CD14-positive monocyte (primary cell): ENCODE measurements at regions not wholly inside any gene's neighbourhood (a gene's known extent, or its start where the extent isn't known, plus 50 kb on each side); places are given as distances from the start of the nearest gene placed in this dataset.

ENCODE experiments used
- DNase-seq, 3 donors: peaks; one replicate each; pipeline ENCODE4 v3.0.0-alpha.2; 2011 to 2022
- H2AFZ ChIP-seq: 2 replicates; pipeline ENCODE4 v1.6.0; 2012; ENCODE audit warnings: mild to moderate bottlenecking, low read depth, low read length, inconsistent platforms; ENCODE audit not compliant: insufficient read depth, poor library complexity, severe bottlenecking
- H3K27ac ChIP-seq, 2 donors: 1 replicate in 1 of 2; 2 replicates in 1 of 2; pipeline ENCODE4 v1.5.1; 2012 to 2013; ENCODE audit warnings: low read length in 2 of 2, control low read depth in 1 of 2, inconsistent platforms in 1 of 2, low read depth in 1 of 2, mild to moderate bottlenecking in 1 of 2
- H3K27me3 ChIP-seq, 2 donors: one replicate each; pipeline versions ENCODE4 v1.6.0 to v1.6.1; 2011 to 2013; ENCODE audit warnings: low read length in 2 of 2; ENCODE audit not compliant: control insufficient read depth in 2 of 2, insufficient read depth in 2 of 2
- H3K36me3 ChIP-seq, 2 donors: replicated peaks in 1 of 2; 1 replicate in 1 of 2; 2 replicates in 1 of 2; pipeline versions ENCODE4 v1.5.1 to v1.6.1; 2012 to 2013; ENCODE audit warnings: low read length in 2 of 2, control low read depth in 1 of 2, inconsistent platforms in 1 of 2, mild to moderate bottlenecking in 1 of 2; ENCODE audit not compliant: insufficient read depth in 2 of 2, control insufficient read depth in 1 of 2
- H3K4me1 ChIP-seq, 2 donors: 1 replicate in 1 of 2; 2 replicates in 1 of 2; pipeline versions ENCODE4 v1.5.1 to v1.6.1; 2012 to 2013; ENCODE audit warnings: low read length in 2 of 2, control low read depth in 1 of 2, inconsistent platforms in 1 of 2, mild to moderate bottlenecking in 1 of 2, moderate library complexity in 1 of 2; ENCODE audit not compliant: insufficient read depth in 2 of 2, control insufficient read depth in 1 of 2
- H3K4me2 ChIP-seq: replicated peaks from 2 replicates; pipeline ENCODE3; 2012; ENCODE audit warnings: low read length, moderate library complexity, mild to moderate bottlenecking; ENCODE audit not compliant: poor library complexity, severe bottlenecking; ENCODE audit errors: extremely low read depth
- H3K4me3 ChIP-seq, 3 experiments: fragments of 200-600 bp in 1 of 3; sonication (generic) in 1 of 3; replicated peaks in 1 of 3; 1 replicate in 2 of 3; 2 replicates in 1 of 3; pipeline ENCODE4 v1.5.1; 2011 to 2013; ENCODE audit warnings: low read length in 3 of 3, mild to moderate bottlenecking in 3 of 3, control low read depth in 2 of 3, low read depth in 2 of 3, inconsistent platforms in 1 of 3, moderate library complexity in 1 of 3
- H3K79me2 ChIP-seq: 2 replicates; pipeline ENCODE4 v1.6.0; 2012; ENCODE audit warnings: mild to moderate bottlenecking, control low read depth, inconsistent platforms, low read length, moderate library complexity; ENCODE audit not compliant: insufficient read depth
- H3K9ac ChIP-seq: 2 replicates; pipeline ENCODE4 v1.6.0; 2017; ENCODE audit warnings: low read length, mild to moderate bottlenecking; ENCODE audit not compliant: insufficient read depth, poor library complexity, severe bottlenecking
- H3K9me3 ChIP-seq, 2 donors: replicated peaks in 1 of 2; 1 replicate in 1 of 2; 2 replicates in 1 of 2; pipeline versions ENCODE4 v1.5.1 to v1.6.1; 2012 to 2013; ENCODE audit warnings: low read length in 2 of 2, control low read depth in 1 of 2; ENCODE audit not compliant: control insufficient read depth in 1 of 2, insufficient read depth in 1 of 2
- H4K20me1 ChIP-seq: 2 replicates; pipeline ENCODE4 v1.6.0; 2012; ENCODE audit warnings: mild to moderate bottlenecking, low read length, control low read depth, moderate library complexity; ENCODE audit not compliant: insufficient read depth
- H3K27ac Mint-ChIP-seq, 7 donors: one replicate each; pipeline ENCODE4 v1.8.0; 2020; ENCODE audit warnings: mild to moderate bottlenecking in 7 of 7, mixed read lengths in 7 of 7, moderate library complexity in 6 of 7, inconsistent platforms in 2 of 7
- H3K27me3 Mint-ChIP-seq, 3 donors: one replicate each; pipeline ENCODE4 v1.8.0; 2021 to 2022; ENCODE audit warnings: low read depth in 3 of 3, mild to moderate bottlenecking in 3 of 3, mixed read lengths in 3 of 3, moderate library complexity in 3 of 3, inconsistent platforms in 1 of 3
- H3K36me3 Mint-ChIP-seq, 2 donors: one replicate each; pipeline ENCODE4 v1.8.0; 2020; ENCODE audit warnings: mixed read lengths in 2 of 2, inconsistent platforms in 1 of 2, mild to moderate bottlenecking in 1 of 2
- H3K4me1 Mint-ChIP-seq: one replicate; pipeline ENCODE4 v1.8.0; 2020; ENCODE audit warnings: mild to moderate bottlenecking, mixed read lengths
- H3K4me3 Mint-ChIP-seq, 2 donors: one replicate each; pipeline ENCODE4 v1.8.0; 2020; ENCODE audit warnings: mild to moderate bottlenecking in 2 of 2, mixed read lengths in 2 of 2, moderate library complexity in 1 of 2
- H3K9me3 Mint-ChIP-seq, 7 donors: one replicate each; pipeline ENCODE4 v1.8.0; 2020 to 2022; ENCODE audit warnings: mixed read lengths in 7 of 7, mild to moderate bottlenecking in 6 of 7, moderate library complexity in 6 of 7, inconsistent platforms in 2 of 7
- CTCF ChIP-seq: fragments of 200-600 bp; IDR thresholded peaks from one replicate; pipeline ENCODE4 v1.8.0; 2022; ENCODE audit warnings: antibody characterized with exemption, mild to moderate bottlenecking
- WGBS: methylation state at CpG from one replicate; pipeline ENCODE4 v1.1.5; 2013; ENCODE audit warnings: missing lambda C conversion rate; ENCODE audit not compliant: insufficient coverage; 5-methylcytosine and 5-hydroxymethylcytosine counted together
- intact Hi-C, 2 donors: fragments of 100-400 bp; cut with micrococcal nuclease; formaldehyde crosslinking; loops; one replicate each; pipeline versions ENCODE4 v1.15.0 to v1.15.1; 2023

GRCh38 chr4:77481856-77482255, 123.8 kb upstream of the CXCL13 start:
- Mint-ChIP-seq H3K4me1 (no peaks in the 10 kb centered on the region), H3K9me3 (peaks cover 0 to 2% (median 0%) of the 10 kb centered on the region in 7 donors), H3K27ac (no peak overlapping the region), H3K27me3 (no peaks in the 10 kb centered on the region), H3K4me3 (no peak overlapping the region), H3K36me3 (no peaks in the 10 kb centered on the region)
- intact Hi-C loops, result no loop called here
- Histone ChIP-seq H3K4me3 (no peak overlapping the region), H2AFZ (no peak overlapping the region), H3K4me2 (no peak overlapping the region), H3K27ac (no peak overlapping the region), H3K79me2 (no peaks in the 10 kb centered on the region), H3K9ac (no peak overlapping the region), H3K9me3 (no peaks in the 10 kb centered on the region), H4K20me1 (no peaks in the 10 kb centered on the region), H3K27me3 (no peaks in the 10 kb centered on the region), H3K4me1 (no peaks in the 10 kb centered on the region), H3K36me3 (no peaks in the 10 kb centered on the region)
- TF ChIP-seq CTCF, result no peak
- no peak for DNase-seq
- WGBS, result 100% methylated on average over 1 of the region's 1 CpG

GRCh38 chr4:77488882-77489281, 116.7 kb upstream of the CXCL13 start:
- no peak overlapping the region for H2AFZ ChIP-seq
- Mint-ChIP-seq H3K4me3 (no peak overlapping the region), H3K4me1 (peaks cover 3% of the 10 kb centered on the region), H3K27me3 (peaks cover 0 to 3% (median 0%) of the 10 kb centered on the region in 3 donors), H3K27ac (no peak overlapping the region), H3K36me3 (no peaks in the 10 kb centered on the region), H3K9me3 (peaks cover 0 to 2% (median 0%) of the 10 kb centered on the region in 7 donors)
- no peak overlapping the region for H3K9ac ChIP-seq
- H3K36me3 ChIP-seq, result no peaks in the 10 kb centered on the region
- H3K4me2 ChIP-seq, result no peak overlapping the region
- 100% methylated on average over 1 of the region's 1 CpG for WGBS
- H3K79me2 ChIP-seq, result no peaks in the 10 kb centered on the region
- intact Hi-C loops, result no loop called here
- DNase-seq, result no peak
- no peak overlapping the region for H3K4me3 ChIP-seq
- H3K27ac ChIP-seq, result no peak overlapping the region
- TF ChIP-seq CTCF, result no peak
- H3K9me3 ChIP-seq, result no peaks in the 10 kb centered on the region
- H3K27me3 ChIP-seq, result no peaks in the 10 kb centered on the region
- H3K4me1 ChIP-seq, result no peaks in the 10 kb centered on the region
- no peaks in the 10 kb centered on the region for H4K20me1 ChIP-seq
